ENCODE measurements at regions not wholly inside any gene's neighbourhood (a gene's known extent, or its start where the extent isn't known, plus 50 kb on each side); places are given as distances from the start of the nearest gene placed in this dataset.

- Histone ChIP-seq H3K36me3 (ENCODE audit: control insufficient read depth in 4 of 4, insufficient read depth in 3 of 4, low read depth in 1 of 4, low read length in 3 of 4) (no peaks in the 10 kb centered on the region), H3K27ac (ENCODE audit: low read depth in 1 of 2, low read length in 2 of 2) (no peak overlapping the region), H3K9me3 (ENCODE audit: control insufficient read depth in 4 of 4, low read length in 3 of 4) (peaks cover 0 to 9% (median 7%) of the 10 kb centered on the region in 4 donors), H3K4me3 (ENCODE audit: low read depth in 1 of 3, low read length in 3 of 3) (no peak overlapping the region), H3K4me1 (ENCODE audit: control insufficient read depth in 4 of 4, insufficient read depth in 4 of 4, low read length in 3 of 4) (no peaks in the 10 kb centered on the region), H3K9ac (ENCODE audit: low read depth in 1 of 2, low read length in 2 of 2) (no peak overlapping the region), H3K27me3 (ENCODE audit: control insufficient read depth in 4 of 4, insufficient read depth in 4 of 4, low read length in 3 of 4) (peaks cover 0 to 2% (median 0%) of the 10 kb centered on the region in 4 donors)
- TF ChIP-seq YY1 (IDR thresholded peaks at IDR 0.05), result no peak
- TF ChIP-seq FOXA1 (IDR thresholded peaks at IDR 0.05), result no peak
- no peak for TF ChIP-seq RAD21 (IDR thresholded peaks at IDR 0.05)
- TF ChIP-seq TAF1 (conservative IDR thresholded peaks at IDR 0.05), result no peak
- TF ChIP-seq FOXA2 (IDR thresholded peaks at IDR 0.05), result no peak
- TF ChIP-seq HNF4A (conservative IDR thresholded peaks at IDR 0.05), result no peak
- TF ChIP-seq MAX (IDR thresholded peaks at IDR 0.05), result no peak
- no peak for TF ChIP-seq ATF3 (IDR thresholded peaks at IDR 0.05)
- TF ChIP-seq JUND (IDR thresholded peaks at IDR 0.05), result no peak
- no peak for TF ChIP-seq ZBTB33 (IDR thresholded peaks at IDR 0.05)
- TF ChIP-seq CTCF (IDR thresholded peaks at IDR 0.05; ENCODE audit: low read depth, low read length, missing input control), result no peak
- no peak for TF ChIP-seq HNF4G (IDR thresholded peaks at IDR 0.05)
- TF ChIP-seq EGR1 (IDR thresholded peaks at IDR 0.05; ENCODE audit: low read depth in 2 of 2), result no peak
- TF ChIP-seq NR2F2 (IDR thresholded peaks at IDR 0.05), result no peak
- TF ChIP-seq SP1 (IDR thresholded peaks at IDR 0.05), result no peak
- no peak for DNase-seq (ENCODE audit: low spot score)
- 70% methylated on average over 13 of the region's 13 CpGs for WGBS
These were observed 370.7 kb upstream of the C1orf174 start for GRCh38 chr1:4270651-4271337.

- no peak for DNase-seq (ENCODE audit: low spot score)
- Histone ChIP-seq H3K9me3 (ENCODE audit: control insufficient read depth in 4 of 4, low read length in 3 of 4) (peaks cover 0 to 9% (median 7%) of the 10 kb centered on the region in 4 donors), H3K36me3 (ENCODE audit: control insufficient read depth in 4 of 4, insufficient read depth in 3 of 4, low read depth in 1 of 4, low read length in 3 of 4) (no peaks in the 10 kb centered on the region), H3K27ac (ENCODE audit: low read depth in 1 of 2, low read length in 2 of 2) (no peak overlapping the region), H3K4me1 (ENCODE audit: control insufficient read depth in 4 of 4, insufficient read depth in 4 of 4, low read length in 3 of 4) (no peaks in the 10 kb centered on the region), H3K9ac (ENCODE audit: low read depth in 1 of 2, low read length in 2 of 2) (no peak overlapping the region), H3K27me3 (ENCODE audit: control insufficient read depth in 4 of 4, insufficient read depth in 4 of 4, low read length in 3 of 4) (peaks cover 0 to 2% (median 0%) of the 10 kb centered on the region in 4 donors), H3K4me3 (ENCODE audit: low read depth in 1 of 3, low read length in 3 of 3) (no peak overlapping the region)
- WGBS, result 78% methylated on average over 8 of the region's 8 CpGs
- no peak for TF ChIP-seq EGR1 (IDR thresholded peaks at IDR 0.05; ENCODE audit: low read depth in 2 of 2)
- TF ChIP-seq ZBTB33 (IDR thresholded peaks at IDR 0.05), result no peak
- no peak for TF ChIP-seq REST (IDR thresholded peaks at IDR 0.05)
- TF ChIP-seq NR2F2 (IDR thresholded peaks at IDR 0.05), result no peak
- TF ChIP-seq FOXA1 (IDR thresholded peaks at IDR 0.05), result no peak
- no peak for TF ChIP-seq HNF4A (conservative IDR thresholded peaks at IDR 0.05)
- TF ChIP-seq JUND (IDR thresholded peaks at IDR 0.05), result no peak
- no peak for TF ChIP-seq RXRA (IDR thresholded peaks at IDR 0.05)
- TF ChIP-seq RAD21 (IDR thresholded peaks at IDR 0.05), result no peak
- TF ChIP-seq TAF1 (conservative IDR thresholded peaks at IDR 0.05), result no peak
- TF ChIP-seq SP1 (IDR thresholded peaks at IDR 0.05), result no peak
- no peak for TF ChIP-seq MAX (IDR thresholded peaks at IDR 0.05)
- TF ChIP-seq GABPA (IDR thresholded peaks at IDR 0.05 in 1 of 2, conservative IDR thresholded peaks at IDR 0.05 in 1 of 2), result no peak
- no peak for TF ChIP-seq FOXA2 (IDR thresholded peaks at IDR 0.05)
- no peak for TF ChIP-seq ATF3 (IDR thresholded peaks at IDR 0.05)
These were observed 371.4 kb upstream of the C1orf174 start for GRCh38 chr1:4271338-4271998.
